D721Med (cell line): ENCODE measurements at regions not wholly inside any gene's neighbourhood (a gene's known extent, or its start where the extent isn't known, plus 50 kb on each side); places are given as distances from the start of the nearest gene placed in this dataset.

Experiments
- DNase-seq: peaks from one replicate; pipeline ENCODE4 v3.0.0; 2011; ENCODE audit warnings: low spot score; ENCODE audit not compliant: insufficient read length
- FAIRE-seq: peaks from 2 replicates; lab custom pipeline; 2011; peaks lifted over from hg19 to GRCh38; lab: Jason Lieb, UNC
- TF ChIP-seq, protein P1 (sequence below): IDR thresholded peaks from 2 replicates; pipeline ENCODE4 v1.5.1; 2012; ENCODE audit warnings: mild to moderate bottlenecking, control low read depth; ENCODE audit not compliant: insufficient read depth; ENCODE audit errors: missing control alignments

GRCh38 chr19:30891051-30891450, 458.2 kb downstream of the TSHZ3 start:
- DNase-seq: no peak
- no peak for FAIRE-seq
- TF ChIP-seq, protein P1, sequence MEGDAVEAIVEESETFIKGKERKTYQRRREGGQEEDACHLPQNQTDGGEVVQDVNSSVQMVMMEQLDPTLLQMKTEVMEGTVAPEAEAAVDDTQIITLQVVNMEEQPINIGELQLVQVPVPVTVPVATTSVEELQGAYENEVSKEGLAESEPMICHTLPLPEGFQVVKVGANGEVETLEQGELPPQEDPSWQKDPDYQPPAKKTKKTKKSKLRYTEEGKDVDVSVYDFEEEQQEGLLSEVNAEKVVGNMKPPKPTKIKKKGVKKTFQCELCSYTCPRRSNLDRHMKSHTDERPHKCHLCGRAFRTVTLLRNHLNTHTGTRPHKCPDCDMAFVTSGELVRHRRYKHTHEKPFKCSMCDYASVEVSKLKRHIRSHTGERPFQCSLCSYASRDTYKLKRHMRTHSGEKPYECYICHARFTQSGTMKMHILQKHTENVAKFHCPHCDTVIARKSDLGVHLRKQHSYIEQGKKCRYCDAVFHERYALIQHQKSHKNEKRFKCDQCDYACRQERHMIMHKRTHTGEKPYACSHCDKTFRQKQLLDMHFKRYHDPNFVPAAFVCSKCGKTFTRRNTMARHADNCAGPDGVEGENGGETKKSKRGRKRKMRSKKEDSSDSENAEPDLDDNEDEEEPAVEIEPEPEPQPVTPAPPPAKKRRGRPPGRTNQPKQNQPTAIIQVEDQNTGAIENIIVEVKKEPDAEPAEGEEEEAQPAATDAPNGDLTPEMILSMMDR: no peak

DNA sequence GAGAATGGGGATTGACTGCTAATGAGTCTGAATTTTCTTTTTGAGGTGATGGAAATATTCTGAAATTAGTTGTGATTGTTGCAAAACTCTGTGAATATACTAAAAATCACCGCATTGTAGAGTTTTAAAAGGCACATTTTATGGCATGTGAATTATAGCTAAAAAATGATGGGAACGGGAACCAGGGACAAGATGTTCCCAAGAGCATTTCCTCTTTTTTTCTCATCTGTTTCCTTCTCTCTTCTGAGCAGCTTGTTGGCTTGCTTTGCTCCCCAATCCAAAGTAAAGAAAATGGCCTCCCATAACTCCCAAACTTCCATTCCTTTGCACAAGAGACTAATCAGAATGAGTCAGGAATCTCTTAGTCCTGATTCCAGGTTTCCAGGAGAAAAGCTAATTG, 459.2 kb downstream of the TSHZ3 start:
- FAIRE-seq (no peak), DNase-seq (no peak)
- TF ChIP-seq, protein P1: no peak

- no peak for FAIRE-seq
- no peak for DNase-seq
- TF ChIP-seq, protein P1: no peak
Observed at GRCh38 chr19:30888937-30889336, 460.3 kb downstream of the TSHZ3 start.

- TF ChIP-seq, protein P1: no peak
- FAIRE-seq: no peak
- no peak for DNase-seq
Observed at GRCh38 chr19:30887042-30887441, 462.2 kb downstream of the TSHZ3 start.

DNA sequence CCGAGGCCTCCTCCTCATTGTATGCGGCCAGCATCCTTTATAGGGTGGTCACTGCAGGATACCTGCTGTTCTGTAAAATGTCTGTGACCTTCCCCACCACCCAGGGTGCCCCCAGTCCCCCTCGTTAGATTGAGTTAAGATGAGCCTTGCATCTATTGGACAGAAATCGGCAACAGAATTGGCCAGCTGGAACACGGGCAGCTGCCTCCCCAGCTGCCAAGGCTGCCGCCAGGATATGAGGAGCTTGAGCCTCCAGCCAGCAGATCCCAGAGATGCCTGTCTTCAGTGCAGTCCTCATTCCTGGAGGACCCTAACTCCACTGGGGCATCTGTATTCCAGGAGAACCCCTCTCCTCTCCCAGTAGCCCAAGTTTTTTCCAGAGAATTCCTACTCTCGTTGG, 463.0 kb downstream of the TSHZ3 start:
- DNase-seq: no peak
- FAIRE-seq: no peak
- TF ChIP-seq, protein P1: no peak

DNA sequence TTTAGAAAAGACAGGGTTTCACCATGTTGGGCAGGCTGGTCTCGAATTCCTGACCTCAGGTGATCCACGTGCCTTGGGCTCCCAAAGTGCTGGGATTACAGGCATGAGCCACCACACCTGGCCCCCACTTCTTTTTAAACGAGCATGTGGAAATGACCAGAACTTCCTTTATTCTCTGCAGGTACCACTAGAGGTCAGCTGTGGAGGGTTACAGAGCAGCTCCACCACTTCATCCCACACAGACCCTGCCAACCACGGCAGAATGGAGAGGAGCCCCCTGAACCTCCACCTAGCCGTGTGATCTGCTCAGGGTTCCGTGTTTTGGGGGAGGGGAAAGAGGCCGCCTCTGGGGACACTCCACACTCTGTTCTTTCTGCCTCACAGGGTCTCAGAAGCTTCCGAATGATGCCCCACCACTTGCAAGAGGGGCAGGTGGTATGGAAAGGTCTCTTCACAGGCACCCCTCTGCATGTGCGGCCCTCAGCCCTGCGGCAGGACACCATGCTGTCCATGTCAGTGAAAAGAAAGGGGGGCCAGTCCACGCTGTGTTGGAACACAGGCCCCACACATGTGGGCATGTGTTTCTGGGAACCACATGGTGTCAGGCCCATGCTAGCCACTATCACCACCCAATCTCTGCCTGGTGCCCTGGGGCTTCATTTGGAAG, 465.0 kb downstream of the TSHZ3 start:
- FAIRE-seq (no peak), DNase-seq (no peak)
- TF ChIP-seq, protein P1: no peak

DNA sequence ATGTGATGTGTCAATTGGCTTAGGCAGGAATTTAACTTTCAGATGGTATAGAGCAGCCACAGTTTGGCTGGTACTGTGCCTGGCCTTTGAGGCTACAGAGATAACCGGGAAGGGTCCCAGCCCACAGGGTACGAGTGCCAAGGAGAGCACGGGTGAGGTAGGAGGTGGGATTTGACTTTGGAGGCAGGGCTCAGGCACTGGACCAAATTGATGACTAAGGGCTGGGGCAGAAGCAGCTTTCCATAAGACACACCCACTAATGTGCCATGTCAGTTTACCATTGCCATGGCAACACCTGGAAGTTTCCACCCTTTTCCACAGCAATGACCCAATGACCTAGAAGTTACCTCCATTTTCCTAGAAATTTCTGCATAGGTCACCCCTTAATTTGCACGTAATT, 466.2 kb downstream of the TSHZ3 start:
- DNase-seq (no peak), FAIRE-seq (no peak)
- TF ChIP-seq, protein P1: no peak
